Right atrium auricular region (tissue), 2 donors: ENCODE measurements at regions not wholly inside any gene's neighbourhood (a gene's known extent, or its start where the extent isn't known, plus 50 kb on each side); places are given as distances from the start of the nearest gene placed in this dataset.

Experiments
- DNase-seq: peaks from one replicate; pipeline ENCODE4 v3.0.0-alpha.2; 2019; ENCODE audit warnings: low spot score
- H3K27ac ChIP-seq, 2 donors: fragments of 200-600 bp; sonication (generic); 1 replicate in 1 of 2; 2 replicates in 1 of 2; pipeline ENCODE4 v1.5.1; 2016 to 2019
- H3K27me3 ChIP-seq, 2 donors: fragments of 200-600 bp; sonication (generic); one replicate each; pipeline versions ENCODE4 v1.5.1 to v1.6.0; 2017 to 2019
- H3K36me3 ChIP-seq: fragments of 200-600 bp; sonication (generic); one replicate; pipeline ENCODE4 v1.5.1; 2016
- H3K4me1 ChIP-seq, 2 donors: fragments of 200-600 bp; sonication (generic); one replicate each; pipeline versions ENCODE4 v1.5.1 to v1.6.0; 2017 to 2019
- H3K4me3 ChIP-seq, 2 donors: fragments of 200-600 bp; sonication (generic); 1 replicate in 1 of 2; 2 replicates in 1 of 2; pipeline ENCODE4 v1.5.1; 2017 to 2019; ENCODE audit warnings: mild to moderate bottlenecking in 1 of 2, moderate library complexity in 1 of 2
- H3K9me3 ChIP-seq, 2 donors: fragments of 200-600 bp; sonication (generic); one replicate each; pipeline ENCODE4 v1.5.1; 2019
- TF ChIP-seq, protein P1 (sequence below), 2 donors: fragments of 200-600 bp; sonication (generic); IDR thresholded peaks; one replicate each; pipeline ENCODE4 v1.5.1; 2019; ENCODE audit warnings: antibody characterized with exemption in 2 of 2

DNA sequence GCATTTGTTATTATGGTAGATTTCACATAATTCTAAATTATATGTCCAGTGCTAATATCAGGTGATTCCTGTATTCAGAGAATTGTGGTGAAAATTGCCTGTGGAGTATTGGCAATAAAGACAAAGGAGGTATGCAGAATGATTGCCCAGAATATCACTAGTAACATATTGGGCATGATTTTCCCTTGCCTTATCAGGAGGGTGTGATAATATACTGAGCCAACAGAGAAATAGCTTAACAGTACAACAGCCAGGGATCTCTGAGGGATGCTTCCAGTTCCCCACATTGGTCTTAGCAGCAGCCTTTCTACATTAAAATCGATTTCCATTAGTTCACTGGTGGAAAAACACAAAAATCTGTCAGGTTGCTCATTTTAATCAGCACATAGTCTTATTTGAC, 122.9 kb upstream of the COL3A1 start:
- no peak overlapping the region for H3K4me3 ChIP-seq
- no peaks in the 10 kb centered on the region for H3K27me3 ChIP-seq
- H3K9me3 ChIP-seq: peaks cover 0 to 6% of the 10 kb centered on the region in 2 donors
- no peak for DNase-seq
- no peaks in the 10 kb centered on the region for H3K36me3 ChIP-seq
- no peaks in the 10 kb centered on the region for H3K4me1 ChIP-seq
- no peak overlapping the region for H3K27ac ChIP-seq
- TF ChIP-seq, protein P1, sequence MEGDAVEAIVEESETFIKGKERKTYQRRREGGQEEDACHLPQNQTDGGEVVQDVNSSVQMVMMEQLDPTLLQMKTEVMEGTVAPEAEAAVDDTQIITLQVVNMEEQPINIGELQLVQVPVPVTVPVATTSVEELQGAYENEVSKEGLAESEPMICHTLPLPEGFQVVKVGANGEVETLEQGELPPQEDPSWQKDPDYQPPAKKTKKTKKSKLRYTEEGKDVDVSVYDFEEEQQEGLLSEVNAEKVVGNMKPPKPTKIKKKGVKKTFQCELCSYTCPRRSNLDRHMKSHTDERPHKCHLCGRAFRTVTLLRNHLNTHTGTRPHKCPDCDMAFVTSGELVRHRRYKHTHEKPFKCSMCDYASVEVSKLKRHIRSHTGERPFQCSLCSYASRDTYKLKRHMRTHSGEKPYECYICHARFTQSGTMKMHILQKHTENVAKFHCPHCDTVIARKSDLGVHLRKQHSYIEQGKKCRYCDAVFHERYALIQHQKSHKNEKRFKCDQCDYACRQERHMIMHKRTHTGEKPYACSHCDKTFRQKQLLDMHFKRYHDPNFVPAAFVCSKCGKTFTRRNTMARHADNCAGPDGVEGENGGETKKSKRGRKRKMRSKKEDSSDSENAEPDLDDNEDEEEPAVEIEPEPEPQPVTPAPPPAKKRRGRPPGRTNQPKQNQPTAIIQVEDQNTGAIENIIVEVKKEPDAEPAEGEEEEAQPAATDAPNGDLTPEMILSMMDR (IDR thresholded peaks at IDR 0.05): no peak

DNA sequence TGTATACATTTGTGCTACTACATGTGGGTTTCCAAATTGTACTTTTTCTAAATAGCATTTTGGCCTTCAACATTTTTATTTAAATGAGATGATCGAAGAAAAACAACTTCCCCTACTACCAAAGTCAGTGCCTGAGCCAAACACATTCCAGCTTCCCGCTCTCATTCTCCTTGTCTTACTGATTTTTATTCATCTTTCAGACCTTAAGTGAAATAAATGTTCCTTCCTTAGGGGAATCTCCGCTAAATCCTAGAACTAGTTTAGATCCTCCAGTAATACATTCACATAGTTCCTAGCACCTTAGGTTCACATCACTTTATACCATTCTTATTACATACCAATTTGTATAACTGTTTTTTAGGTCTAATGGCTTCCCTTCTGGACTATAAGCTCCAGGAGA, 122.3 kb upstream of the COL3A1 start:
- H3K27ac ChIP-seq: no peak overlapping the region
- no peaks in the 10 kb centered on the region for H3K36me3 ChIP-seq
- no peaks in the 10 kb centered on the region for H3K4me1 ChIP-seq
- TF ChIP-seq, protein P1 (IDR thresholded peaks at IDR 0.05): no peak
- no peak overlapping the region for H3K4me3 ChIP-seq
- no peaks in the 10 kb centered on the region for H3K27me3 ChIP-seq
- DNase-seq: no peak
- H3K9me3 ChIP-seq: peaks cover 0 to 1% of the 10 kb centered on the region in 2 donors

DNA sequence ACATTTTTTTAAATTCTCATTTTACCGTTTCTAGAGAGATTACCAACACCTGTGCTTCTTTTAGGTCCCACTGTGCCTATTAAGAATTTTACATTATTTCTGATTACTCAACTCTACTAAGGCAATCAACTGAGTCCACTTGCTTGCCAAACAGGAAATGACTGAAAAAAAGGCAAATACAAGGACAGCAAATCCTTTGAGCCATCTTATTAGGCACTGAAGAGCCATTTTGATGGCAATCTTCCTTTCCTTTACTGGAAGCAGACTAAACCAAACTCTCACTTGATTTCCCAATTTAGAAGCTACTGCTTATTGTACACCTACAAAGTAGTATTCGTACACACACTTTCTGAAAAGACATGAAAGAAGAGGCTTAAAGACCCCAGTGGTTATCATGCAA, 121.4 kb upstream of the COL3A1 start:
- Histone ChIP-seq H3K27ac (no peak overlapping the region), H3K9me3 (no peaks in the 10 kb centered on the region), H3K36me3 (no peaks in the 10 kb centered on the region), H3K27me3 (no peaks in the 10 kb centered on the region), H3K4me3 (no peak overlapping the region), H3K4me1 (no peaks in the 10 kb centered on the region)
- TF ChIP-seq, protein P1 (IDR thresholded peaks at IDR 0.05): no peak
- DNase-seq: no peak

DNA sequence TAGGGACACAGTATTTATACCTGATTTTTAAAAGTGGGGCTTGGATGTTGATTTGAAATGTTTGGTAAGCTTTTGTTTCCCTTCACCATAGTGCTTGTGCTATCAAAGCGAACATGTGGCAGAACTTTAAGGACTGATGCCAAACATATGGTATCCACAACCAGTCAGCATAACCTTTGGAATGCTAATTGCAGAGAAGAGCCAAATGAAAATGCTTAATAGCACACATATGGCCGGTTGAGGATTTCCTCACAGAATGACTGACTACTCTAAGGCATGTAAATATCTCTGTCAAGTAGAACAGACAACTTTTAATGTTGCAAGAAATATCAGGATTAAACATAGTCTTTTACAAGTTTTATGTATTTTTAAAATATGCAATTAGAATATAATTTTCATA, 120.9 kb upstream of the COL3A1 start:
- Histone ChIP-seq H3K9me3 (no peaks in the 10 kb centered on the region), H3K27ac (no peak overlapping the region), H3K4me3 (no peak overlapping the region), H3K36me3 (no peaks in the 10 kb centered on the region), H3K27me3 (no peaks in the 10 kb centered on the region), H3K4me1 (no peaks in the 10 kb centered on the region)
- TF ChIP-seq, protein P1 (IDR thresholded peaks at IDR 0.05): no peak
- DNase-seq: no peak

DNA sequence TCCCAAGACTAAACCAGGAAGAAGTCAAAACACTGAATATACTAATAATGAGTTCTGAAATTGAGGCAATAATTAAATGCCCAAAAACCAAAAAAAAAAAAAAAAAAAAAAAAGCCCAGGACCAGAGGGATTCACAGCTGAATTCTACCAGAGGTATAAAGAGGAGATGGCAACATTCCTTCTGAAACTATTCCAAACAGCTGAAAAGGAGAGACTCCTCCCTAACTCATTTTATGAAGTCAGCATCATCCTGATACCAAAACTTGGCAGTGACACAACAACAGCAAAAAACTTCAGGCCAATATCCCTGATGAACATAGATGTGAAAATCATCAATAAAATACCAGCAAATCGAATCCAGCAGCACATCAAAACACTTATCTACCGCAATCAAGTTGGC, 108.5 kb upstream of the COL3A1 start:
- H3K36me3 ChIP-seq: no peaks in the 10 kb centered on the region
- TF ChIP-seq, protein P1 (IDR thresholded peaks at IDR 0.05): no peak
- no peaks in the 10 kb centered on the region for H3K27me3 ChIP-seq
- DNase-seq: no peak
- H3K27ac ChIP-seq: no peak overlapping the region
- H3K4me1 ChIP-seq: no peaks in the 10 kb centered on the region
- H3K9me3 ChIP-seq: peaks cover 0 to 17% of the 10 kb centered on the region in 2 donors
- H3K4me3 ChIP-seq: no peak overlapping the region

DNA sequence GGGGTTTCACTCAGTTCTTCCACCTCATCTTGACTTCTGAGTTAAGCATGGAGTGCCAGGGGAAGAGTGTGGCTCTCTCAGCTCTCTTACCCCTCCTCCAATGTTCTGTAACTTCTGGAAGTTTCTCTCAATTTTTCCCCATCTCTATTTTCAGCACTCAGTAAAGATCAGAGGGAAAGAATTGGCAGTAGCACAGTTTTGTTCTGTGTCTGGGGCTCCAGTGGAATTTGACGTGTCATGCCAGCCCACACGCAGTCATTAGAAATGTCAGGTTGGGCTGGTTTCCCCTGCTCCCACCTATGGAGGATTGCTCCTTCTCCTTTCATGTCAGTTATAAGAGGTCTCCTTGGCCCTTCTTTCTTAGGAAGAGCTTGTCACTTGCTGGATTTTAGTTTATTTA, 104.6 kb upstream of the COL3A1 start:
- H3K27ac ChIP-seq: no peak overlapping the region
- H3K9me3 ChIP-seq: peaks cover 0 to 16% of the 10 kb centered on the region in 2 donors
- H3K4me1 ChIP-seq: no peaks in the 10 kb centered on the region
- DNase-seq: no peak
- H3K4me3 ChIP-seq: no peak overlapping the region
- TF ChIP-seq, protein P1 (IDR thresholded peaks at IDR 0.05): no peak
- H3K36me3 ChIP-seq: no peaks in the 10 kb centered on the region
- H3K27me3 ChIP-seq: no peaks in the 10 kb centered on the region
